NCI-H187 treated with DMSO at 0.1 percent for 48 hours (cell line): ENCODE measurements at regions not wholly inside any gene's neighbourhood (a gene's known extent, or its start where the extent isn't known, plus 50 kb on each side); places are given as distances from the start of the nearest gene placed in this dataset.

Experiments used
- DNase-seq: peaks from one replicate; lab custom pipeline; 2025; lab: John Stamatoyannopoulos, UW

DNA sequence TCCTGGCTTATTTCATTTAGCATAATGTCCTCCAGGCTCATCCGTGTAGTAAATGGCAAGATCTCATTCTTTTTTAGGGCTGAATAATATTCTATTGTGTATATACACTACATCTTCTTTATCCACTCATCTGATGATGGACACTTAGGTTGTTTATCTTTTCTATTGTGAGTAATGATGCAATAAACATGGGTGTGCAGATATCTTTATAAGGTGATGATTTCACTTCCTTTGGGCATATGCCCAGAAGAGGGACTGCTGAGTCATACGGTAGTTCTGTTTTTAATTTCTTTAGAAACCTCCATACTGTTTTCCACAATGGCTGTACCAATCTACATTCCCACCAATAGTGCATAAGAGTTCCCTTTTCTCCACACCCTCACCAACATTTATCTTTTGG, 317.6 kb upstream of the CNKSR2 start:
- no peak for DNase-seq

DNA sequence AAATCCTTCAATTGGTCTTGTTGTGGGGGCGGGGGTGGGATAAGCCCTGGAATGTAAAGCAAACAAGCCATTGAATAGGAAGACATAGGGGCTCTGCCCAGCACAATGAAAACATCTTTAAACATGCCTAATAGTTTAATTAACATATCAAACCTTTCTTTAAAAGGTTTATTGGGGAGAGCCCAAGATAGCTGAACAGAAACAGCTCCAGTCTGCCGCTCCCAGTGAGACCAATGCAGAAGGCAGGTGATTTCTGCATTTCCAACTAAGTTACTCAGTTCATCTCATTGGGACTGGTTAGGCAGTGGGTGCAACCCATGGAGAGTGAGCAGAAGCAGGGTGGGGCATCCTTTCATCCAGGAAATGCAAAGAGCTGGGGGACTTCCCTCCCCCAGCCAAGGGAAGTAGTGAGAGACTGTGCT, 327.2 kb upstream of the CNKSR2 start:
- DNase-seq = no peak

DNA sequence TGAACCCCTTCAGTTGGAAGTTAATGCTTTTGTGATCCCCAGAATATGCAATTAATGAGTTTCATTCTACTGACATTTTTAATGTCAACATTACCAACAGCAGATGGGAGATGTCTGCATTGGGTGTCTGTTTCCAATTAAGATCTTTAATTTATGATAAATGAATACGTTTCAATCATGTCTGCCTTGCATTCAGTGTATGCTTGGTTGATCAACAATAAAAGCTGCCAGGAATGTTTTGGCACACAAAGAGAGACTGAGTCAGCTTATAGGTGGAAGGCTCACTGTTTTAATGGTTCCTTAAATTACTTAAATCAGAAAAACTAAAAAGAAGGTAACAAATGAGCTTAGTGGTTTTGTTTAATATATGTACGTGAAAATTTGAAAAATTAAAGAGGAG, 359.9 kb upstream of the CNKSR2 start:
- DNase-seq = no peak

DNA sequence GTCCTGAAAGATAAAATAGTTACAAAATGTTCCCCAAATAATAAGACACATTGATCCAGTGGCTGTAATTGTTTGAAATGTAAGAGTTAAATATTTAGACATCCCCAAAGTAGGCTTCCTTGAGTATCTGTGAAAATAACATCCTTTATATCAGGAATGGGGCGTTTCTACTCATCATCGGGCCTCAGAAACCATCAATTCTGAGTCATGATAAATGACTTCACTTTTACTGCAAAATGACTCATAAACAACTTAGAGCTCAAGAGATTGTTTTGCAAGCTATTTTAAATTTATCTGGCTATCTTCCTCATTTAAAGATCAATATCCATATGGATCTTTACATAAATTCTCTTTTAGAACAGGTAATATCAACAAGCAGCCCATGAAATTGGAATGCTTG, 369.4 kb upstream of the CNKSR2 start:
- no peak for DNase-seq

DNA sequence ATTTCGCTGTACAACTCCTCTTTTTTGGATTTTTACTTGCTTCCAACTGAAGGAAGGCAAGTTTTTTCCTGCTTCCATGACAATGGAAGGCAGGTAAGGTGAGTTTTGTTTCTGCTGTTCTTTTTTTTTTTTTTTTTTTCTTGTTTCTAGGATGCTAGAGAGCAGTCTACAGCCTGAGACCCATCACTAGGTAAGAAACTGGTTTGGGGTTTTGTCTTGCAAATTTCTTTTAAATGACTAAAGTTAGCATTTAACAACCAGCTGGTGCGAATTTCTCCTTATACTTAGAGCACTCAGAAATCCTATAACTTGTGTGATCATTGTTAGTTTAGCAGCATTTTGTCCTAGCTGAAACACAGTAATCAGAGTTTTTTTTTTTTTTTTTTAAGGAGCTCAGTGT, 378.4 kb upstream of the CNKSR2 start:
- no peak for DNase-seq

DNA sequence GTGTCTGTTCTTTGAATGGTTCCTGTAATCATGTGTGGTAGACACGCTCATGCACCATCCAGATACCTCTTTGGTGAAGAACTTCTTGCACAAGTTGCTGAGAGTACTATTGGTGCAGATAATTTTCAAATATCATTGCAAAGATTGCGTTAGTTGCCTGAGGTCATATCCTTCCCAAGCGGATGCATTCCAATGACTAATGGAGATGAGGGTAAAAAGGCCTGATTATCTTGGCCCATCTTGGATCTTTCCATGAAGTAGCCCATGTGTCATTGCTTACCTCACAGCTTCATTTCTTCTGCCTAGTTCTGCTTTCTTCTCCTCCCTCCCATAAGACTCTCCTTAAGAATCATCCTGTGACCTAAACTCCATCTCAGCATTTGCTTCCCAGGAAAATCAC, 384.9 kb upstream of the CNKSR2 start:
- DNase-seq = no peak

DNA sequence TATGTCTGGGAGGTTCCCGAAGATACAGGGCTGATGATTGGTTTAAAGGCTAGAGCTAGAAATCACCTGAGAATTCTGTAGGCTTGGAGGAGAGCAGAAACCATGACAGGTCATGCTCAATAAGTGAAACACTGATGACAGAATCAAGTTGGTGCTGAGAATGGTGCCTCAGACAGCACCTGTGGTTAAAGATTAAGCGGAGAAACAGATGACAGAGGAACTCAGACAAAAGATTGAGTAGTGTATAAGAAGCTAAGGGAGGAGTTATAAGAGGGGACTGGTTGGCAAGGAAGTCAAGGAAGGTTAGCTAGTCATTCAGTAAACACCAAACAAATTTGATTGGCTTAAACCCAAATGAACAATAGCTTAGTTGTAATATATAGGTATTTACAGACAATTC, 385.4 kb upstream of the CNKSR2 start:
- DNase-seq = no peak

DNA sequence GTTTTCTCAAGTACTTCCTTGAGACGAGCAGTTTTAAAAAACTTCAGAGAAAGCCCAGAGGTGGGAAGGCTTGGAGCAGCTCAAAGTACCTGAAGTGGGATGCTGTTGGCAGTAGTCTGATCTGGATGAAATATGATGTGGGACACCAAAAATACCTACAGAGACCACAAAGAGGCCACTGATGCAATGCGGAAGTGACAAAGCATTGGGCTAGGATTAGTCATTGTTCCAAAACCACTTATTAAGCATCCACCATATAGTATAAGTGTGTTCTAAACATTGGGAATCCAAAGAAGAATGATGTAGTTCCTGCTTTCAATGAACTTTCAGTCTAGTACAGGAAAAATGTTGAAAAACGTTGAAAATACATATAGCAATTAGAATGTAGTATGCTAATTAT, 386.1 kb upstream of the CNKSR2 start:
- DNase-seq = no peak

DNA sequence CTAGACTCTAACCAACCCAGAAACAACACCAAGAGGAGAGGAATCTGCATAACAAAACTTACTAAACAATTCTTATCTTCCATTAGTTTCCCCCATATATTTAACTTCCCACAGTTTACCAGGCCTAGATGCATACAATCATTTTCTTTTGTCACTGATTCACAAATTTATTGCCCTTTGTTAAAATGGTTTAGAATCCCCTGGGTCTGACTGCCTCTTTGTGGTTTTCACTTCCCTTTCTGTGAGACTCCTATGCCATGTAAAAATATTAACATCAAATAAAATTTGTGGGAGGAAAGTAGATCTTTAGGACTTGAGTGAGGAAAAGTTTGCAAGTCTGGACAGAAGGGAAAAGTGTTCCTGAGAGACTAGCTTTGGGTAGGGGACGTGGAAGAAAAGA, 393.8 kb upstream of the CNKSR2 start:
- DNase-seq = no peak

DNA sequence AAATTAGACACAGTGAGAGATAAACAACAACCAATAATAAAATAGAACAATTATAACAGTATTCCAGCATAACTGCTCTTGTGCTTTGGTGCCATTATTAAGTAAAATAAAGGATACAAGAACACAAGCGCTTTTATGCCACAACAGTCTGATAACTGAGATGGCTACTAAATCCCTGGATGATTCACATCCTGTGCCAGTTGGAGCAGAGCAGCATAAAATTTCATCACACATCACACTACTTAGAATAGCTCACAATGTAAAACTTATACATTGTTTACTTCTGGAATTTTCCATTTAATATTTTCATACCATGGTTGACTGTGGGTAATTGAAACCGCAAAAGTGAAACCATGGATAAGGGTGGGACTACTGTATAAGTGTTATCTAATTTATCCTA, 399.9 kb upstream of the CNKSR2 start:
- DNase-seq = no peak

DNA sequence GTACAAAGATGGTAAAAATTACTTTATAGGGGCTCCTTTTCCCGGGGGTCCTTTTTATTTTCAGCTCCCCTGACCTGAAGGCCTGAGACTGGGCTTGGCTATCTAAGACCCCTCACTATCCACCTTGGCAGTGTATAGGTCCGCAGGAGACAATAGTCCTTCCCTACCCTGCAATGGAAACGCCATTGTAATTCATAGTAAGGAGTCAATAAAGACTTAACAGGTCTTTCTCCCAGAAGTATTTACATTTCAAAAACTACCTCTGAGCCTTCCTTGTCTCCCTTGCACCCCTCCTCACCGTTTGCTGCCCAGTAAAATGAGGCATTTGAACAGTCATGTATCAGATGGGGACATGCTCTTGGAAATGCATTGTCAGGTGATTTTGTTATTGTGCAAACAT, 401.2 kb upstream of the CNKSR2 start:
- no peak for DNase-seq

DNA sequence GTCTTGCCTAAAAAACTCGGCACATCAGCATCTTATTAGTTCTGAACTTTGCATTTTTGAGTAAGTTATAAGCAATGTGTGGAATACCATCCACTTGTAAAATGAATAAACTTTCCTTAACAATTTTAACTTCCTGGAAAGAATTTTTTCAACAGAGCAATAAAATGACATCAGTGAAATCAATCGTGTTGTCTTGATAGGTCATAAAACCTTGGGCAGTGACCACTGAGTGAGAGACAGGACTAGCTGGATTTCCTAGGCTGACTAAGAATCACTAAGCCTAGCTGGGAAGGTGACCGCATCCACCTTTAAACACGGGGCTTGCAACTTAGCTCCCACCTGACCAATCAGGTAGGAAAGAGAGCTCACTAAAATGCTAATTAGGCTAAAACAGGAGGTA, 403.0 kb upstream of the CNKSR2 start:
- DNase-seq = no peak

DNA sequence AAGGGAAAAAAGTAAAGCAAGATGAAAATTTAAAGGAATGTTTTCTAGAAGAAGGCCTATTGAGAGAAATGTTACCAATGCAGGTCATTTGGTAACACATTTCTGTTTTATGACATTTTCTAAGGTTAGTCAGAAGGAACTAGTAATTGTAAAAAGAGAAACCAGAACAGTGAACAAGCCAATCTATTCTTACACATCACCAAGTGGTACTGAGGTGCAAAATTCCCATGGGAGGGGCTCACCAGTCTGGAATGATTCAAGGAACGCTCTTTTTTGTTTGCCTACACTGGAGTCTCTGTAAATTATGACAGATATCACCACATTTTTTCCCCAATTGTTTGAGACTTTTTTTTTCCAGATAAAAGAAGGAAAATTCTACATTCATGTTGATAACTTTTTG, 404.7 kb upstream of the CNKSR2 start:
- DNase-seq = no peak

DNA sequence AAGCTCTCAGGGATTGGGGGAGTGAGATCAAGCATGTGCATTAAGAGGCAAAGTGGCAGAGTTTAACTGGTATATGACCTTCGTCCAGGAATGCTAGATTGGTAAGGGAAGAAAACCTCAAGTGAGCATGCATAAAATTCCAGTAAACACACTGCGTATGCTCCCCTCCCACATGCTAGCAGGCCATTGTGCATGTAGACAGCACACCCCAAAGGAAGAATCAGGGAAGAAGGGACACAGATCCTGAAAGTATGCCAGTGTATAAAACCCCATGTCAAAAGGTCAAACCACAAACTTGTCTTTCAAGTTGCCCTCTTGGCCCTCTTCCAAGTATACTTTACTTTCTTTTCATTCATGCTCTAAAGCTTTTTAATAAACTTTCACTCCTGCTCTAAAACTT, 405.2 kb upstream of the CNKSR2 start:
- DNase-seq = no peak

DNA sequence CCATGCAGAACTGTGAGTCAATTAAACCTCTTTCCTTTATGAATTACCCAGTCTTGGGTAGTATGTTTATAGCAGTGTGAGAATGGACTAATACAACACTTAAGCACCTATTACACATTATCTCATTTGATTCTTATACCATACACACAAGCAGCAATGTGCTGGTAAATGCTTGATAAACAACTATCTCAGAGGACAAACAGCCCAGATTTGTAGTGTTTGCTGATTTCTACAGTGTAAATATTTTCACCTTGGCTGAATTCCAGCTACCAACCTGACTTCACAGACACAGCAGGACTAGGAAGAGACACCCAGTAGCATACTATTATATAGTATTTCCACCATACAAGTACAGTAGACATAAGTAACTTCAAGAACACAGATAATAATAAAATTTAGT, 406.5 kb upstream of the CNKSR2 start:
- no peak for DNase-seq

DNA sequence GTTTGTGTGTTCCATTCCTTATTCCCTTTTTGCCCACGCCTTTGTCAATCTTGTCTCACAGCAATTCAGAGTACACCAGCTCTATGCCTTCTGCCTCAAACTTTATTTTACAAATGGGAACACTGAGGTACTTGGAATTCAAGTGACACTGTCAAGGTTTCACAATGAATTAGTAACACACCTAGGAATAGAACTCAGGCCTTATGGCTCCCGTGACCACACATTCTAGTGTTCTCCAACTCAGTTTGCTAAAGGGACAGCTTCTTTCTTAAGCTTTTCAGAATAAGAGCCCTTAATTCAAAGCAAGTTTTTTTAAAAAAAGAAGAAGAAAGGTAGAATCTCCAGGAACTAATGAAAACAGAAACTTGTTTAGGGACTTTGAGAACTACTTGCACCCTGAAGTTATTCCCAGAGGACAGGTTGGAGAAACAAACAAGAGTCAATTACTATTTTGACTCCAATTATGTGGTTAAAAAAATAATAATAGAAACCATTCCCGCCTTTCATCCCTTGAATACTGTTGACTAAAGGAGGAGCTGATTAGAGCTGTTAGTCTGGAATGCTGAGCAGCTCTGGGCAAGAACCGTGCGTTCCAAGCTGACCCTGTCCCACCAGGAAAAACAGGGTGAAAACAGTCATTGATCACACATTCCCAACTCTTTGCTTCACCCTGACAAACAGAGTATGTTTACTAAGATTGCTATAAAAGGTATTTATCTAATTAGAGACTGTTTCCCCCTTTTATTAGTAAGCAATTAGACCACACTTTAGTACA, 408.8 kb upstream of the CNKSR2 start:
- no peak for DNase-seq

DNA sequence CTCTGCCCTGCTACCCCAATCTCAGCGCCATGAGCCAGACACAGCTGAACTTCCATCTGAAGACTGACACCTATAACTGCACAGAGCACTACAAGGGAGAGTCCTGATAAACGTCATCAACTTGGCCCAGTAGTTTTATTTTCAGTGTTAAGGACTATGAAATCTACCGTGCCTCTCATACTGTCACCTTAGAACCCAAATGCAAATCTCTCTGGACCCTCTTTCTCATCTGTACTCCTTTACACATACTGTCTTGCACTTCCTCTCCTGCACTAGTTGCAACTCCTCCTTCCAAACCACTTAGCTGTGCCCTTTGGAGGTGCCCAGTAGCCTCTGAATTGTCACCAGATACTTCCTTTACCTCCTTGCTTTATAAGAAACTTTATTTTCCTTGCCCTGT, 420.2 kb upstream of the CNKSR2 start:
- DNase-seq = no peak

DNA sequence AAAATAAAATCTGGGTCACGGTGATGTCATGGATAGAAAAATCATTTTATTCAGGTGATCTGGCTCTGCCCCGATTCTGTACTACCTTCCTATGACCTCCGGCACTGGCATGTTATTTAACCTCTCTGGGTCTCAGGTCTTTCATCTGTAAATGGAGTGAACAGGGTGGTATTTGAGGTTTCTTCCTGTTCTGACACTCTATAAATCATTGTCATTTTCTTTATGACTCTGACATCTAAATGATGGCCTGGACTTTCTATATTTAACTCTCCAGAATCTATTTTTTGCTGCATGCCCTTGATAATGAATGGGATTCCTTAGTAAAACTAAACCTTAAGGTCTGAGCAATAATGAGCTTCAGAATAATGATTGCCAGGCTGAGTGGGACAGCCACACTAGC, 422.0 kb upstream of the CNKSR2 start:
- DNase-seq = no peak

DNA sequence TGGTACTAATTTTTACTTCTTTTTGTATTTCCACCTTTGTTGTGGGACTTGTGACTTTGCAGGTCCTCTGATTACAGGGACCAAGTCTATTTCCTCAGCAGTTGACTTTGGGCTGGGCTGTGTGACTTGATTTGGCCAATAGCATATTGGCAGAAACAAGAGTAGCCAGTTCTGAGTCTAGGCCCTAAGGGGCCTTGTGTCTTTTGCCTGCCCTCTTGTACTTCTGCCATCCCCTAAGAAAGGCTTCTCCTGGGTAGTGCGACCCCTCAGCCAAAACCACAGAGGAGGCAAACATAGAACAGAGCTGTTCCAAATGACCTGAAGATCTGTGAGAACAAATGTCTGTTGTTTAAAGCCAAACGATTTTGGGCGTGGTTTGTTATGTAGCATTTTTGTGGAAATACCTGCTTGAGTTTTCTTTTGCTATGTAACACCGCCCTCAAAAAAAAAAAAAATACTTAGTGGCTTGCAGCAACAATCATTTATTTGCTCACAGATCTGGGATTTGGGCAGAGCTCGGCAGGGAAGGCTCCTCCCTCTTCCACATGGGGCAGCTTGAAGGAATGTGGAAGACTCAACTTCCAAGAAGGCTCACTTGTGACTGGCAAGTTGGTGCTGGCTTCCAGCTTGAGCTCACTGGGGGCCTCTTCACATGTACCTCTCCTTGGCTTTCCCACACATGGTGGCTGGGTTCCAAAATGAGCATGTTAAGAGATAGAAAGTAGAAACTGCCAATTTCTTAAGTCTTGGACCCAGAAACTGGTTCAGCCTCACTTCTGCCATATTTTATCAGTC, 423.0 kb upstream of the CNKSR2 start:
- DNase-seq = no peak

DNA sequence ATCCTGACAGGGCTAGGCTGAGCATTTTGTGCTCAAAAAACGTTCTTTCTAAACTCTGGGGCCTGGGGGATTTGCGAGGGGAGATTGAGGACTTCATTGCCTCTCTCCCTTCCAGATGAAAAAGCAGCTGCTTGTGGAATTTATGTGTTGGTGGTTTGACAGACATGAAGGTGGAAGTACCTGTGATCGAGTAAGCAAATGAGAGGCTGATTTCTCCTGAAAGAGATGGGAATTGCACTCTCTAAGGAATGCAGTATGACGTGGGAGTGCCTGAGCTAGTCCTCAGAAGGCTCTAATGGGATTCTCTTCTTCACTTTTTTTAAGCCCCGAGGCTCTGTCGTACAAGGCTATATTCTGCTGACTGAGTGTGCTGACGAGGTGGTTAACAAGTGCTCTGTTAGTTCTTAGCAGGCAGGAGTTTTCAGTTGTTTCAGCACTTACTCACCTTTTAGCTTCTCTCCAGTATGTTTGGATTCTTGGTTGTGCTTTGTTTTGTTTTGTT, 426.8 kb upstream of the CNKSR2 start:
- DNase-seq = no peak

DNA sequence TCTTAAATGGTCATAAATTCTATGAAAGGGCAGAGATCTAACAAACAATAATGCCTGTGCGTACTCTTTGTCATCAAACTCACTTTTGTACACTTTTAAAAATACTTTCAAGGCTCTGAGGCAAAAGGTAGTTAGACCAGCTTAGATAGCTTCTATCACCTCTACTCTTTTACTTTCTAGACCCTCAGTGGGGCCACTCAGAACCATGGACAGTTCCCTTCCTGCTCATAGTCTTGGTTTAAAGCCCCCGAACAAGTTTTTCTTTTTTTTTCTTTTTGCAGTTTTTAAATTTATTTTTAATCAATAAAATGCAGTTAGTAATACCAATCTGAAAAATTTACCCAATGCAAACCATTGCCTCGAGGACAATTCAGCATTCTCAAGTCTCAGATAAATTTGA, 460.5 kb upstream of the CNKSR2 start:
- no peak for DNase-seq

DNA sequence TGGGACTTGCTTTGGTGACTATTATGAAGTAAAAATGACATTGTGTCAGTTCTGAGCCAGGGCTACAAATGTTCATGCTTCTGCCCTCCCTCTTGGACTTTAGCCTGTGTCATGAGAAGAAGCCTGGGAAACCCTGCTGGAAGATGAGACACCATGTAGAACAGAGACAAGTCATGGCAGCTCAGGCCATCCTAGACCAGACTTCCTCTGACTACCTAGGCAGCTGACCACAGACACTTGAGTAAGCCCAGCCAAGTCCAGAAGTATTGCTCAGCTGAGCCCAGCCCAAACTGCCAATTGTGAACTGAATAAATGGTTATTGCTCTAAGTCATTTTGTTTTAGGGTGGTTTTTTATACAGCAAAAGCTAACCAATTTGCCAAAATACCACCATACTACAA, 467.6 kb upstream of the CNKSR2 start:
- DNase-seq = no peak

DNA sequence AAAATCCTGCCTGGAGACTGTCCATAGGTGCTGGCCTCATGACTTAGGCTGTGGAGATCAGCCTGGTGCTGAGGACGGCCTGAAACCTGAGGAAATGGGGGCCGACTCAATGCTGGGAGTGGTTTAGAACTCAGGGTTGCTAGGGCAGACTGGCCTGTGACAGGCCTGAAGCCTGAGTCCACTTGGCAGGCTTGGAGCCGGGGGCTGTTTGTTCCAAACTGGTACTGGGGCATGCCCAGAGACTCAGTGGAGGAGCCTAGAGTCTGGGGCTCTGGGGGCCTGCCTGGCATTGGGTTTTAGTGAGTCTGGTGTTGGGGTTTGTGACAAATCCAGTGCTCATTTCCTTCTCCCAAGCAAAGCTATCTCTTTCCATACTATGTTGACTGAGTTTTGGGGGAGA, 489.7 kb upstream of the CNKSR2 start:
- no peak for DNase-seq

DNA sequence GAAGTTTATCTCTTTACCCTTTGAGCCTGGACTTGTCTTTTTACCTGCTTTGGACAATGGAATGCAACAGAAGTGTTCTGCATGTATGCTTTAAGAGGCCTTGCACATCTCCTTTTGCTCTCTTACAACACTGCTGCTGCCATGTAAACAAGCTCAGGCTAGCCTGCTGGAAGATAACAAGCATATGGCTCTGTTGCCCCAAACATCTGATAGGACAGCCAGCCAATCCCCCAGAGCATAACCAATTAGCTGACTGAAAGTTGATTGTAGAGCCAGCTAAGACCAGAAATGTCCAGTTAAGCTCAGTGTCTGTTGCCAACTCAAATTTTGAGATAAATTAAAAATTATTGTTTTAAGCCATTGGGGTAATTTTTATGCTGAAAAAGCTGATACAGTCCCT, 510.6 kb upstream of the CNKSR2 start:
- DNase-seq = no peak
